ENCODE measurements at regions not wholly inside any gene's neighbourhood (a gene's known extent, or its start where the extent isn't known, plus 50 kb on each side); places are given as distances from the start of the nearest gene placed in this dataset.

DNA sequence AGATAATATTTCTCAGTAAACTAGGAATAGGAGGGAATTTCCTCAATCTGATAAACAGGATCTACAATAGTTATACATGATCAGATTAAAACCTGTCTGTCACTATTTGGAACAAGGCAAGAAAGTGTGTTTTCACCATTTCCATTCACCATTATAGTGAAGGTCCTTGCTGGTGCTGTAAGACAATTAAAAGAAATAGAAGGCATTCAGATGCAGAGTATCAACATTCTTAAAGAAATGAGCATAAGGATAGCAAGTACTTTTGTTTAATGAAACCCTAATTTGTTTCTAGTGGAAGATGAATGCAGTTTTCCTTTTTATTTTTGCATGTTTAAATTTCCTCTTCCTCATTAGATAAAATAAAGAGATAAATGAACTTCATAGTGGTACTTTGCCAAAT, 693.7 kb downstream of the PLCL1 start:
- no peak for DNase-seq (ENCODE audit: low spot score)
- Histone ChIP-seq H4K20me1 (ENCODE audit: insufficient read depth, poor library complexity, severe bottlenecking) (no peaks in the 10 kb centered on the region), H3K9me2 (replicated peaks; ENCODE audit: insufficient read depth) (no peaks in the 10 kb centered on the region), H3K9me3 (ENCODE audit: low read depth) (no peaks in the 10 kb centered on the region), H3K4me3 (no peak overlapping the region), H3K4me1 (ENCODE audit: insufficient read depth) (no peaks in the 10 kb centered on the region), H2AFZ (no peak overlapping the region), H3K27me3 (no peaks in the 10 kb centered on the region), H3K36me3 (replicated peaks; ENCODE audit: insufficient read depth, low read depth) (no peaks in the 10 kb centered on the region), H3K4me2 (no peak overlapping the region), H3K27ac (no peak overlapping the region), H3K79me2 (no peaks in the 10 kb centered on the region)
- TF ChIP-seq EZH2 (IDR thresholded peaks at IDR 0.05; ENCODE audit: borderline replicate concordance) (no peak), EZH2phosphoT487 (IDR thresholded peaks at IDR 0.05; ENCODE audit: low read depth, severe bottlenecking, unreplicated experiment) (no peak)
- TF ChIP-seq, protein P1, sequence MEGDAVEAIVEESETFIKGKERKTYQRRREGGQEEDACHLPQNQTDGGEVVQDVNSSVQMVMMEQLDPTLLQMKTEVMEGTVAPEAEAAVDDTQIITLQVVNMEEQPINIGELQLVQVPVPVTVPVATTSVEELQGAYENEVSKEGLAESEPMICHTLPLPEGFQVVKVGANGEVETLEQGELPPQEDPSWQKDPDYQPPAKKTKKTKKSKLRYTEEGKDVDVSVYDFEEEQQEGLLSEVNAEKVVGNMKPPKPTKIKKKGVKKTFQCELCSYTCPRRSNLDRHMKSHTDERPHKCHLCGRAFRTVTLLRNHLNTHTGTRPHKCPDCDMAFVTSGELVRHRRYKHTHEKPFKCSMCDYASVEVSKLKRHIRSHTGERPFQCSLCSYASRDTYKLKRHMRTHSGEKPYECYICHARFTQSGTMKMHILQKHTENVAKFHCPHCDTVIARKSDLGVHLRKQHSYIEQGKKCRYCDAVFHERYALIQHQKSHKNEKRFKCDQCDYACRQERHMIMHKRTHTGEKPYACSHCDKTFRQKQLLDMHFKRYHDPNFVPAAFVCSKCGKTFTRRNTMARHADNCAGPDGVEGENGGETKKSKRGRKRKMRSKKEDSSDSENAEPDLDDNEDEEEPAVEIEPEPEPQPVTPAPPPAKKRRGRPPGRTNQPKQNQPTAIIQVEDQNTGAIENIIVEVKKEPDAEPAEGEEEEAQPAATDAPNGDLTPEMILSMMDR (IDR thresholded peaks at IDR 0.05; ENCODE audit: poor library complexity): no peak

GRCh38 chr2:198494931-198495330, 690.5 kb downstream of the PLCL1 start:
- H3K9me2 ChIP-seq (replicated peaks; ENCODE audit: insufficient read depth): no peaks in the 10 kb centered on the region
- no peak overlapping the region for H3K27ac ChIP-seq

GRCh38 chr2:198490748-198491147, 686.4 kb downstream of the PLCL1 start:
- no peaks in the 10 kb centered on the region for H3K27me3 ChIP-seq
- no peak for DNase-seq (ENCODE audit: low spot score)

More at GRCh38 chr2:198494931-198495330, 690.5 kb downstream of the PLCL1 start:
- WGBS (ENCODE audit: low lambda C conversion rate, missing lambda C conversion rate): 70% methylated on average over 1 of the region's 1 CpG
- Histone ChIP-seq H3K4me1 (ENCODE audit: insufficient read depth) (no peaks in the 10 kb centered on the region), H3K79me2 (no peaks in the 10 kb centered on the region), H2AFZ (no peak overlapping the region), H3K4me2 (no peak overlapping the region), H4K20me1 (ENCODE audit: insufficient read depth, poor library complexity, severe bottlenecking) (no peaks in the 10 kb centered on the region), H3K36me3 (replicated peaks; ENCODE audit: insufficient read depth, low read depth) (no peaks in the 10 kb centered on the region), H3K4me3 (no peak overlapping the region), H3K9me3 (ENCODE audit: low read depth) (no peaks in the 10 kb centered on the region), H3K27me3 (no peaks in the 10 kb centered on the region)
- TF ChIP-seq, protein P1 (IDR thresholded peaks at IDR 0.05; ENCODE audit: poor library complexity): no peak
- TF ChIP-seq EZH2 (IDR thresholded peaks at IDR 0.05; ENCODE audit: borderline replicate concordance) (no peak), EZH2phosphoT487 (IDR thresholded peaks at IDR 0.05; ENCODE audit: low read depth, severe bottlenecking, unreplicated experiment) (no peak)
- no peak for DNase-seq (ENCODE audit: low spot score)

More at GRCh38 chr2:198490748-198491147, 686.4 kb downstream of the PLCL1 start:
- Histone ChIP-seq H3K79me2 (no peaks in the 10 kb centered on the region), H3K9me2 (replicated peaks; ENCODE audit: insufficient read depth) (no peaks in the 10 kb centered on the region), H2AFZ (no peak overlapping the region), H3K9me3 (ENCODE audit: low read depth) (no peaks in the 10 kb centered on the region), H3K36me3 (replicated peaks; ENCODE audit: insufficient read depth, low read depth) (no peaks in the 10 kb centered on the region), H3K4me2 (no peak overlapping the region), H3K27ac (no peak overlapping the region), H3K4me1 (ENCODE audit: insufficient read depth) (no peaks in the 10 kb centered on the region), H4K20me1 (ENCODE audit: insufficient read depth, poor library complexity, severe bottlenecking) (no peaks in the 10 kb centered on the region), H3K4me3 (no peak overlapping the region)
- TF ChIP-seq EZH2 (IDR thresholded peaks at IDR 0.05; ENCODE audit: borderline replicate concordance) (no peak), EZH2phosphoT487 (IDR thresholded peaks at IDR 0.05; ENCODE audit: low read depth, severe bottlenecking, unreplicated experiment) (no peak)
- TF ChIP-seq, protein P1 (IDR thresholded peaks at IDR 0.05; ENCODE audit: poor library complexity): no peak
- WGBS (ENCODE audit: low lambda C conversion rate, missing lambda C conversion rate): 61% methylated on average over 2 of the region's 2 CpGs

Measured in hepatocyte (in vitro differentiated cells).